HCT116 (cell line): ENCODE measurements at regions not wholly inside any gene's neighbourhood (a gene's known extent, or its start where the extent isn't known, plus 50 kb on each side); places are given as distances from the start of the nearest gene placed in this dataset.

ENCODE experiments used
- CTCF ChIP-seq, 3 experiments: fragments of 200-600 bp in 1 of 3; sonication (generic) in 1 of 3; IDR thresholded peaks in 2 of 3; conservative IDR thresholded peaks in 1 of 3; 2 replicates each; pipeline ENCODE4 v1.5.1; 2012 to 2017; ENCODE audit warnings: low read depth in 2 of 3, low read length in 2 of 3, antibody characterized with exemption in 1 of 3, borderline replicate concordance in 1 of 3, control low read depth in 1 of 3, mild to moderate bottlenecking in 1 of 3, mixed read lengths in 1 of 3, mixed run types in 1 of 3, moderate library complexity in 1 of 3; ENCODE audit not compliant: insufficient read depth in 1 of 3
- EGR1 ChIP-seq: IDR thresholded peaks from 2 replicates; pipeline ENCODE4 v1.6.1; 2012; ENCODE audit warnings: low read depth
- EZH2phosphoT487 ChIP-seq: fragments of 200-600 bp; IDR thresholded peaks from 2 replicates; pipeline ENCODE4 v1.6.1; 2018; ENCODE audit warnings: antibody characterized with exemption, borderline replicate concordance
- MAX ChIP-seq: IDR thresholded peaks from 2 replicates; pipeline ENCODE4 v1.6.1; 2012
- POLR2A ChIP-seq: IDR thresholded peaks from 2 replicates; pipeline ENCODE4 v1.7.0; 2011; ENCODE audit warnings: borderline replicate concordance; ENCODE audit not compliant: insufficient read depth, insufficient read length; ENCODE audit errors: extremely low read depth
- POLR2AphosphoS5 ChIP-seq: IDR thresholded peaks from 2 replicates; pipeline ENCODE4 v1.6.1; 2011; ENCODE audit warnings: mild to moderate bottlenecking, low read depth, low read length, moderate library complexity
- RAD21 ChIP-seq: IDR thresholded peaks from 2 replicates; pipeline ENCODE4 v1.6.1; 2012; ENCODE audit warnings: low read depth, mild to moderate bottlenecking
- SP1 ChIP-seq: IDR thresholded peaks from 2 replicates; pipeline ENCODE4 v1.6.1; 2012; ENCODE audit warnings: low read depth
- TCF7L2 ChIP-seq: IDR thresholded peaks from 2 replicates; pipeline ENCODE4 v1.7.0; 2011; ENCODE audit warnings: borderline replicate concordance, inconsistent platforms; ENCODE audit not compliant: insufficient read depth, insufficient read length; ENCODE audit errors: extremely low read depth
- YY1 ChIP-seq: IDR thresholded peaks from 2 replicates; pipeline ENCODE4 v1.6.1; 2011; ENCODE audit warnings: low read length, low read depth, moderate library complexity, mild to moderate bottlenecking; ENCODE audit not compliant: insufficient replicate concordance; ENCODE audit errors: extremely low read depth
- TF ChIP-seq, protein P1 (sequence below): IDR thresholded peaks from 2 replicates; pipeline ENCODE4 v1.6.1; 2011; ENCODE audit warnings: mild to moderate bottlenecking, low read length, moderate library complexity; ENCODE audit not compliant: insufficient replicate concordance; ENCODE audit errors: extremely low read depth

- TF ChIP-seq, protein P1, sequence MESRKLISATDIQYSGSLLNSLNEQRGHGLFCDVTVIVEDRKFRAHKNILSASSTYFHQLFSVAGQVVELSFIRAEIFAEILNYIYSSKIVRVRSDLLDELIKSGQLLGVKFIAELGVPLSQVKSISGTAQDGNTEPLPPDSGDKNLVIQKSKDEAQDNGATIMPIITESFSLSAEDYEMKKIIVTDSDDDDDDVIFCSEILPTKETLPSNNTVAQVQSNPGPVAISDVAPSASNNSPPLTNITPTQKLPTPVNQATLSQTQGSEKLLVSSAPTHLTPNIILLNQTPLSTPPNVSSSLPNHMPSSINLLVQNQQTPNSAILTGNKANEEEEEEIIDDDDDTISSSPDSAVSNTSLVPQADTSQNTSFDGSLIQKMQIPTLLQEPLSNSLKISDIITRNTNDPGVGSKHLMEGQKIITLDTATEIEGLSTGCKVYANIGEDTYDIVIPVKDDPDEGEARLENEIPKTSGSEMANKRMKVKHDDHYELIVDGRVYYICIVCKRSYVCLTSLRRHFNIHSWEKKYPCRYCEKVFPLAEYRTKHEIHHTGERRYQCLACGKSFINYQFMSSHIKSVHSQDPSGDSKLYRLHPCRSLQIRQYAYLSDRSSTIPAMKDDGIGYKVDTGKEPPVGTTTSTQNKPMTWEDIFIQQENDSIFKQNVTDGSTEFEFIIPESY, result no peak
- TF ChIP-seq CTCF (IDR thresholded peaks at IDR 0.05 in 2 of 3, conservative IDR thresholded peaks at IDR 0.05 in 1 of 3; ENCODE audit: borderline replicate concordance in 1 of 3, insufficient read depth in 1 of 3, low read depth in 2 of 3, low read length in 2 of 3), result no peak
- TF ChIP-seq POLR2A, result no peak
- TF ChIP-seq EGR1, result no peak
- TF ChIP-seq EZH2phosphoT487, result no peak
- no peak for TF ChIP-seq YY1
- TF ChIP-seq SP1, result no peak
- TF ChIP-seq RAD21, result no peak
- no peak for TF ChIP-seq POLR2AphosphoS5
- TF ChIP-seq TCF7L2, result no peak
- TF ChIP-seq MAX, result no peak
Measured at GRCh38 chr2:82968358-82968757, 1490.7 kb downstream of the SUCLG1 start.
